AG09319 (cell line): ENCODE measurements at regions not wholly inside any gene's neighbourhood (a gene's known extent, or its start where the extent isn't known, plus 50 kb on each side); places are given as distances from the start of the nearest gene placed in this dataset.

ENCODE experiments used
- DNase-seq: peaks from one replicate; pipeline ENCODE4 v3.0.0-alpha.2; 2010; ENCODE audit warnings: low read depth; ENCODE audit errors: extremely low read depth
- CTCF ChIP-seq: IDR thresholded peaks from 2 replicates; pipeline ENCODE4 v1.5.1; 2011; ENCODE audit warnings: low read depth, mild to moderate bottlenecking, inconsistent platforms, low read length, moderate library complexity

DNA sequence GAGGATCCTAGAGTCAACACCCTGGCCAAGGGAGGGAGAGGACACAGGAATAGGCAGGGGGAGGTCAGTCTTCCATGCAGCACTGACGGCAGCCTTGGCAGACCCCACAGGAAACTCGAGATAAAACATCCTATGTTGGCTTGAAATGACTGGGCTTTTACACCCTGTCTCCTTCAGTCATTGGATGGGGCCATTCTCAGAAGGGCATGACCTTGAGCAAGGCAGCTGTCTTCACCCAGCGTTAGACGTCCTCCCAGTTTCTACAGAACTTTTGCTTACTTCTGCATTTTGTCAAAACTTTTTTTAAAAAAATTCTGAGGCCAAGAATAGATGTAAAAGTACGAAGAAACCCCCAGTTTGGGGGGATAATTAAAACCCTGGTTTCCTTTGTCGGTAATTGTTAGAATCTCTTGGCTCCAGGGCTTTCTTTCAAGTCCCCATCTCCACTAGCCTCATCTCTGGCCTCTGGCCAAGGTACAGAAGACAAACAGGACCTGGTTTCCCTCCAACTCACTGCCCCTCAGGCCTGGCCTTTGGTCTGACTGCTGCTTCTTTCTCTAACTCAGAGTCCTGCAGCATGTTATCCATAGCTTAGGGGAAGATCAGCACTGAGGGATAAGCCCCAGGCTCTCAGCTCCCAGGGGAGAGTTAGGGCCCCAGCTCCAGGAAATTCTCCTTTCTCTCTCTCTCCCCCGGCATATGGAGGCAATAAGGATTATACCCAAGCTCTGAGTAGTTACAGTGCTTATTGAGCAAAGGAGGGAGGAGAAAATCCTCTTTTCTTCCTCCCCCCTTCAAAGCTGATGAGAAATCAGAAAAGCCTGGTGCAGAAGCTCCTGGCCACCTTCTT, 51.6 kb upstream of the KCND3 start:
- DNase-seq: no peak
- TF ChIP-seq CTCF: no peak

DNA sequence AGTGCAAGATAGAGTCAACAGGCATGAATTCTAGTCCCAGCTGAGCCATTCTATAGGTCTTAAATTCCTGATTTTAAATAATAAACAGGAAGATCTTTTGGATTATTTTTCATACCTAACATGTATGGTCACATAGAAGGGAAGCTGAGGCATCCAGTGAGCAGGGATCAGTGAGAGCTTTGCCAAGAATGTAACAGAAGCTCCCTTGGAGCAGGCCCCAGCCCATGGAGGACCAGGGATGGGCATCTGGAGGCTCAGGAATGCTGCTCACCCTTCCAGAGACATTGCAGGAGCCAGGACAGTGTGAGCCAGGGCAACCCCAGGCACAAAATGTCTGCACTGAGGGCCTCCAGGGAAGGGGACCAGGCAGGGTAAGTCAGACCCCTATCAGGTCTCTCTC, 54.4 kb upstream of the KCND3 start:
- no peak for DNase-seq
- no peak for TF ChIP-seq CTCF

DNA sequence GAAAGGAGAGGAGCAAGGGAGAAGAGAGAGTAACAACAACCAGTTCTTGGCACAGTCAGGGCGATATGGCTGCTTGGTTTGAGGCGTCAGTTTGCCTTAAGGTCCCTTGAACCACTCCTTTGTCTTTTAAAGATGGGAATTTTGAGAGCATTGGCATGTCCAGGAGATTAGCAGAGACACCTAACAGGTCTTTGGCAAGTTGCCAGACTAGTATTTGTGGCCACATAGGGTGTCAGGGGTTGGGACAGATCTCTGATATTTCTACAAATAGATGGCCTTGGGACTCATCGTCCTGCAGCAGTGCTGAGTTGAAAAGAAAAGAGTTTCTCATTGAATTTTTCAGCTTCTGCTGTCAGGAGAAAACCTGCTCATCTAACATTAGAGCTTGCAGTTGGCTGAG, 55.3 kb upstream of the KCND3 start:
- no peak for TF ChIP-seq CTCF
- DNase-seq: no peak

DNA sequence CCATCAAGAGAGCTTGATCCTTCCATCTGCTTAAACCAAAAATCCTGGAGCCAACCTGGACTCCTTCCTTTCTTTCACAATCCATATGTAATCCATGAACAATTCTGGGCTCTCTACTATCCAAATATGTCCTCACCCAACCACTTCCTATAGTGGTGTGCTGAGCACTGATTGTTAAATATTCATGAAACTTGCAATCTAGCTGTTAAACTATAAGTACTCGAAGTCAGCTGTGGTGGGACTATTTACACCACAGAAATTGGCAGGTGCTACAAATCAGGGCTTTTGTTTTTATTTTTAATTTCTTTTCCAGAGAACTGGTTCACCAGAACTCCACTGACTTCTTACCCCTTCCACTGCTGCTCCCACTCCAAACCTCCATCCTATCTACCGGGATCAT, 57.2 kb upstream of the KCND3 start:
- no peak for TF ChIP-seq CTCF
- DNase-seq: no peak

DNA sequence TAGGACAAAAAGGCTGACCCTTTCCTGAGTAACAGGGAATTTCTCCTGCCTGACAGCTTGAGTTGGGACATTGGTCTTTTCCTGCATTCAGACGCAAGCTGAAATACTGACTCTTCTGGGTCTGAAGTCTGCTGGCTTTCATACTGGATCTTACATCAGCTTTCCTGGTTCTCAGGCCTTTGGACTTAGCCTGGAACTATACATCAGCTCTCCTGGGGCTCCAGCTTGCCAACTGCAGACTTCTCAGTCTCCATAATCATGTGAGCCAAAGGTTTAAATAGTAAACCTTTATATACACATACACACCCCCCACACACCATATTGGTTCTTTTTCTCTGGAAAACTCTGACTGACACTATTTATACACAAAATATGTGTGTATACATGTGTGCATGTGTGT, 59.0 kb upstream of the KCND3 start:
- no peak for TF ChIP-seq CTCF
- no peak for DNase-seq

GRCh38 chr1:112054510-112054909, 65.0 kb upstream of the KCND3 start:
- no peak for TF ChIP-seq CTCF

GRCh38 chr1:112056354-112056753, 66.9 kb upstream of the KCND3 start:
- TF ChIP-seq CTCF: no peak
- DNase-seq: no peak

More at GRCh38 chr1:112054510-112054909, 65.0 kb upstream of the KCND3 start:
- DNase-seq: no peak
